ENCODE measurements at regions not wholly inside any gene's neighbourhood (a gene's known extent, or its start where the extent isn't known, plus 50 kb on each side); places are given as distances from the start of the nearest gene placed in this dataset.

DNA sequence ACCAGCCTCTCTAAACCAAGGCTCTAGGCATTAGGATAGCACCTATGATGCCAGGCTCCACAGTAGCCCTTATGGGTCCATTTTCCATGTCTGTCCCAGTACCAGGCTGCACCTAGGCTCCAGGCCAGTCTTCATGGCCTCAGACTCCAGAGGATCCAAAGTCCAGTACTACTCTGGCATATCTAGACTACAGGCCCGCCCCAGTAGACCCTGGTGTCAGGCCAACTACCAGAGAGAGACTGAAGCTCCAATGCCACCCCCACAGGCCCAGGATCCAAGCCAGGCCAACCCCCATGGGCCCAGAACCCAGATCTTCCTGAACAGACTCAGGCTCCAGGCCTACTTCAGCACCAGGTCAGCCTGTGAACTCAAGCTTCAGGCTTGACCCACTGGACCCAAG is 287.0 kb downstream of the KCNC2 start:
- TF ChIP-seq, protein P1, sequence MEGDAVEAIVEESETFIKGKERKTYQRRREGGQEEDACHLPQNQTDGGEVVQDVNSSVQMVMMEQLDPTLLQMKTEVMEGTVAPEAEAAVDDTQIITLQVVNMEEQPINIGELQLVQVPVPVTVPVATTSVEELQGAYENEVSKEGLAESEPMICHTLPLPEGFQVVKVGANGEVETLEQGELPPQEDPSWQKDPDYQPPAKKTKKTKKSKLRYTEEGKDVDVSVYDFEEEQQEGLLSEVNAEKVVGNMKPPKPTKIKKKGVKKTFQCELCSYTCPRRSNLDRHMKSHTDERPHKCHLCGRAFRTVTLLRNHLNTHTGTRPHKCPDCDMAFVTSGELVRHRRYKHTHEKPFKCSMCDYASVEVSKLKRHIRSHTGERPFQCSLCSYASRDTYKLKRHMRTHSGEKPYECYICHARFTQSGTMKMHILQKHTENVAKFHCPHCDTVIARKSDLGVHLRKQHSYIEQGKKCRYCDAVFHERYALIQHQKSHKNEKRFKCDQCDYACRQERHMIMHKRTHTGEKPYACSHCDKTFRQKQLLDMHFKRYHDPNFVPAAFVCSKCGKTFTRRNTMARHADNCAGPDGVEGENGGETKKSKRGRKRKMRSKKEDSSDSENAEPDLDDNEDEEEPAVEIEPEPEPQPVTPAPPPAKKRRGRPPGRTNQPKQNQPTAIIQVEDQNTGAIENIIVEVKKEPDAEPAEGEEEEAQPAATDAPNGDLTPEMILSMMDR (IDR thresholded peaks at IDR 0.05): no peak
- intact Hi-C loops (cut with DNase I; ENCODE audit: low total_unique reads): no loop called here
- Histone ChIP-seq H3K4me1 (no peaks in the 10 kb centered on the region), H3K36me3 (no peaks in the 10 kb centered on the region), H3K27me3 (no peaks in the 10 kb centered on the region), H3K9me3 (no peaks in the 10 kb centered on the region), H3K27ac (no peak overlapping the region), H3K4me3 (no peak overlapping the region)
- DNase-seq: no peak

DNA sequence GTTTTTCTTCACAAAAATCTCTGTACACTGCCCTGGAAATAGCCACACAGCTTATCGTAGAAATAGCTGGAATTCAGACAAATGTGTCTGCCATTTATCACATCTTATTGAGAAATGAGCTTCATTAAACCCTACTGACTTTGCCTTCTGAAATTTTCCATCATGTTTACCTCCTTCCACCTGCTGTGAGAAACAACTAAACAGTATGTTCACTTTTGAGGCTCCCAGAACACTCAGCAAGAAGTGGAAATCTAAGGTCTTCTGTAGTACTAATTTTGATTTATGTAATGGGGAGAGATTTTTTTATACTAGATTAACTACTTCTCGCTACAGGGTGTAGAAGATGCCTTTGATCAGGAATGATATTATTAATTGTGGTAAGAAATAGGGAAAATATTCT is 268.0 kb downstream of the KCNC2 start:
- TF ChIP-seq, protein P1 (IDR thresholded peaks at IDR 0.05): no peak
- intact Hi-C loops (cut with DNase I; ENCODE audit: low total_unique reads): no loop called here
- Histone ChIP-seq H3K27ac (no peak overlapping the region), H3K36me3 (no peaks in the 10 kb centered on the region), H3K4me1 (no peaks in the 10 kb centered on the region), H3K27me3 (no peaks in the 10 kb centered on the region), H3K9me3 (no peaks in the 10 kb centered on the region), H3K4me3 (no peak overlapping the region)
- no peak for DNase-seq

DNA sequence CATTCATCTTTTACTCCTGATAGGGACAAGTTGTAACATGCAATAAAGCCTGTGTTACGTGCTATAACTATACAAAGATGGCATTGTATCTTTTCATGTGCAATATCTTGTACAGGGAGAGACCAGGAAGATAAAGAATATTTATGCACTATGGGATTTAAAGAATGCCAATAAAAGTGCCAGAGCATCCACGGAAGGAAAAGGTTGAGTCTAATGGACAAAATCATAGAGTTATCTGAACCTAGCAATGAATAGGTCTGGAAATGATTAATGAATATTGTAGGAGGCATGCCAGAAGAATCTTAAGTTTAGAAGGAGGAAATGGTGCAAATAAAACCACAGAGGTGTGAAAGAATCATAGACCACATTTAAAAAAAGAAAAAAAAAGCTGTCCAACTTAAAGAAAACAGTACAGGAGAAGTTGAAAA is 263.9 kb downstream of the KCNC2 start:
- Histone ChIP-seq H3K4me1 (no peaks in the 10 kb centered on the region), H3K4me3 (no peak overlapping the region), H3K27ac (no peak overlapping the region), H3K27me3 (no peaks in the 10 kb centered on the region), H3K9me3 (no peaks in the 10 kb centered on the region), H3K36me3 (no peaks in the 10 kb centered on the region)
- no peak for DNase-seq
- TF ChIP-seq, protein P1 (IDR thresholded peaks at IDR 0.05): no peak
- intact Hi-C loops (cut with DNase I; ENCODE audit: low total_unique reads): no loop called here

DNA sequence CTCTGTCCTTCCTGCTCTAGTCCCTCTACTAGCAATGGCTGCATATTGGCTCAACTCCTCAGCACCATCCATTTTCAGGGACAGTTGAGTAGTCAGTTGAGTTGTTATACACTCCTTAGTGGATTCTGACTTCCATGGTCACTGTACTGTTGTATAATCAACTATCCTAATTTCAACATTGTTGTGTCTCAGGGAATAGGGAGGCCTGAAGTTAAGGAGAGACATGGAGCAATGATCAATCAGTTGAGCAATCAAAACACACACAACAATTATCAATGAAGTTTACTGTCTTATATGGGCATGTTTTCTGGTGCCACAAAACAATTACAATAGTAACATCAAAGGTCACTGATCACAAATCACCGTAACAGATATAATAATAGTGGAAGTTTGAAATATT is 255.9 kb downstream of the KCNC2 start:
- H3K4me3 ChIP-seq: no peak overlapping the region
- TF ChIP-seq, protein P1 (IDR thresholded peaks at IDR 0.05): no peak
- H3K36me3 ChIP-seq: no peaks in the 10 kb centered on the region
- H3K27ac ChIP-seq: no peak overlapping the region
- peaks cover 0 to 8% (median 0%) of the 10 kb centered on the region in 3 donors for H3K9me3 ChIP-seq
- no peaks in the 10 kb centered on the region for H3K4me1 ChIP-seq
- H3K27me3 ChIP-seq: no peaks in the 10 kb centered on the region
- intact Hi-C loops (cut with DNase I; ENCODE audit: low total_unique reads): no loop called here
- DNase-seq: no peak

DNA sequence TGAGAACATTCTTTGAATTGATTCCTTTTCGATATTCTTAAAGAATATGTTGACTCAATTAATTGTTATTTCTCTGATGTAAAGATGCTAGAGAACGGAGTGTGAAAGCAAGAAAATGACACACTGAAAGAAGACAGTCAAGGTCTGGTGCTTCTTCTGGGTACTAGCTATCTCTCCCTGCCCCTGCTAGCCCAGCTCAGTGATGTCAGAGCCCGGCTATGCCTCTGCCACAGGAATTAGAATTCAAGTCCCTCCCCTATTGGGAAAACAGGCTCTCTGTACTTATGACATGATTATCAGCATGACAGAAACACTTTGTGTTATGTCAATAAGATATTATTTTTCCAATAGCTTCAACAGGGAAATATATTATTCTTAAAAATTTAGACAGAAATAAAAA is 252.4 kb downstream of the KCNC2 start:
- peaks cover 0 to 8% (median 0%) of the 10 kb centered on the region in 3 donors for H3K9me3 ChIP-seq
- TF ChIP-seq, protein P1 (IDR thresholded peaks at IDR 0.05): no peak
- DNase-seq: no peak
- H3K27ac ChIP-seq: no peak overlapping the region
- no peaks in the 10 kb centered on the region for H3K36me3 ChIP-seq
- no peak overlapping the region for H3K4me3 ChIP-seq
- no peaks in the 10 kb centered on the region for H3K4me1 ChIP-seq
- H3K27me3 ChIP-seq: no peaks in the 10 kb centered on the region
- intact Hi-C loops (cut with DNase I; ENCODE audit: low total_unique reads): no loop called here

DNA sequence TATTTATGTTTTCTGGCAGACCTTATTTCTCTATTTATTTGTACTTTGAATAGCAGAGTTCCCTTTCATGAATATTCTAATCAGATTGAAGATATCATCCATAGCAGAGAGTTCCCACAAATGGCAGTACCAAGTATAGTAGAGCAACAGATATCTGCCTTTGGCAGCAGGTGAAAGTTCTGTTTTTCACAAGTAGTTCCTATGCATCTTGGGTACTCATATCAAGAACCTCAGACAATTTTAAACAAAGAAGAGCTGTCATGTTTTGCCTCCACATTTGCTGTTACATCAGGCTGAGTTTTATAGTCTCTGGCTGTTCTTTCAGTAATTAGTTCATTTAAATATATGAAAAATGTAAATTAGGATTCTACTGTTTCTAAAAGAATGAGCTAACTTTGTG is 252.0 kb downstream of the KCNC2 start:
- H3K27me3 ChIP-seq: no peaks in the 10 kb centered on the region
- TF ChIP-seq, protein P1 (IDR thresholded peaks at IDR 0.05): no peak
- no peak overlapping the region for H3K4me3 ChIP-seq
- no peaks in the 10 kb centered on the region for H3K4me1 ChIP-seq
- no peak for DNase-seq
- no peaks in the 10 kb centered on the region for H3K36me3 ChIP-seq
- H3K9me3 ChIP-seq: peaks cover 0 to 8% (median 0%) of the 10 kb centered on the region in 3 donors
- intact Hi-C loops (cut with DNase I; ENCODE audit: low total_unique reads): no loop called here
- no peak overlapping the region for H3K27ac ChIP-seq
